GM18505 (cell line): ENCODE measurements at regions not wholly inside any gene's neighbourhood (a gene's known extent, or its start where the extent isn't known, plus 50 kb on each side); places are given as distances from the start of the nearest gene placed in this dataset.

Experiments
- ATAC-seq: cut with Tn5 transposase; IDR thresholded peaks from one replicate; pipeline ENCODE4 v1.9.1; 2021; ENCODE audit not compliant: unreplicated experiment
- POLR2A ChIP-seq: IDR thresholded peaks from 4 replicates; pipeline ENCODE4 v1.6.1; 2011; ENCODE audit warnings: borderline replicate concordance; ENCODE audit not compliant: insufficient read depth, insufficient read length; ENCODE audit errors: extremely low read depth

- TF ChIP-seq POLR2A: no peak
- ATAC-seq: no peak
Measured at GRCh38 chr7:106793015-106793975, 71.8 kb upstream of the PIK3CG start.

GRCh38 chr7:106794276-106795083, 70.6 kb upstream of the PIK3CG start:
- ATAC-seq: no peak
- no peak for TF ChIP-seq POLR2A

- TF ChIP-seq POLR2A: no peak
- ATAC-seq: no peak
Measured at GRCh38 chr7:106795084-106795876, 69.8 kb upstream of the PIK3CG start.

GRCh38 chr7:106795877-106796231, 69.2 kb upstream of the PIK3CG start:
- no peak for TF ChIP-seq POLR2A

GRCh38 chr7:106797937-106798336, 67.1 kb upstream of the PIK3CG start:
- no peak for ATAC-seq

More at GRCh38 chr7:106795877-106796231, 69.2 kb upstream of the PIK3CG start:
- no peak for ATAC-seq

GRCh38 chr7:106802589-106802988, 62.5 kb upstream of the PIK3CG start:
- no peak for TF ChIP-seq POLR2A
- no peak for ATAC-seq

More at GRCh38 chr7:106797937-106798336, 67.1 kb upstream of the PIK3CG start:
- TF ChIP-seq POLR2A: no peak

GRCh38 chr7:106806556-106806955, 58.5 kb upstream of the PIK3CG start:
- no peak for TF ChIP-seq POLR2A

GRCh38 chr7:106807474-106807873, 57.6 kb upstream of the PIK3CG start:
- no peak for TF ChIP-seq POLR2A
- no peak for ATAC-seq

More at GRCh38 chr7:106806556-106806955, 58.5 kb upstream of the PIK3CG start:
- ATAC-seq: no peak

GRCh38 chr7:106808967-106809635, 56.0 kb upstream of the PIK3CG start:
- no peak for TF ChIP-seq POLR2A
- ATAC-seq: no peak

GRCh38 chr7:106811472-106811871, 53.6 kb upstream of the PIK3CG start:
- no peak for ATAC-seq
- no peak for TF ChIP-seq POLR2A

- no peak for ATAC-seq
Measured at GRCh38 chr7:106812027-106812643, 52.9 kb upstream of the PIK3CG start.

More at GRCh38 chr7:106812027-106812643, 52.9 kb upstream of the PIK3CG start:
- no peak for TF ChIP-seq POLR2A
